ENCODE measurements at regions not wholly inside any gene's neighbourhood (a gene's known extent, or its start where the extent isn't known, plus 50 kb on each side); places are given as distances from the start of the nearest gene placed in this dataset.
A peak's percentile ranks its signal among the peaks of the same experiment; 100 is the strongest.

DNA sequence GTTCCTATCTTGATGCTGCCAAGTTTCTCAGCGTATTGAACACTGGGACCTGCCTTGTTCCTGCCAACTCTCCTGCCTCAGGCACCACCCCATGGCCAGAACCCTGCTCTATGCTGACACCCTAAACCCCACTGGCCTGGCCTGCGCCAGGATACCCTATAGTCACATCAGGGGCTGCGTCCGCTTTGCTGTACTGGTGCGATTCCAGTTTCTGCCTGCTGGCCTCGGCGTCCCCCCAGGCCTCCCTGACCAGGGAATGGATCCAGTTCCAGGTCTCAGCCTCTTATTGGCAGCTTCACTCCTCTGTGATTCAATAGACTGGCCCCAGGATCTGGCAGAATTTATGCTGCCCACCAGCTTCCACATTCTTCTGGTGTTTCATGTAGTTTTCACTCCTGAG, 55.0 kb downstream of the GPR6 start:
- DNase-seq (ENCODE audit: low read depth in 3 of 3): no peak

DNA sequence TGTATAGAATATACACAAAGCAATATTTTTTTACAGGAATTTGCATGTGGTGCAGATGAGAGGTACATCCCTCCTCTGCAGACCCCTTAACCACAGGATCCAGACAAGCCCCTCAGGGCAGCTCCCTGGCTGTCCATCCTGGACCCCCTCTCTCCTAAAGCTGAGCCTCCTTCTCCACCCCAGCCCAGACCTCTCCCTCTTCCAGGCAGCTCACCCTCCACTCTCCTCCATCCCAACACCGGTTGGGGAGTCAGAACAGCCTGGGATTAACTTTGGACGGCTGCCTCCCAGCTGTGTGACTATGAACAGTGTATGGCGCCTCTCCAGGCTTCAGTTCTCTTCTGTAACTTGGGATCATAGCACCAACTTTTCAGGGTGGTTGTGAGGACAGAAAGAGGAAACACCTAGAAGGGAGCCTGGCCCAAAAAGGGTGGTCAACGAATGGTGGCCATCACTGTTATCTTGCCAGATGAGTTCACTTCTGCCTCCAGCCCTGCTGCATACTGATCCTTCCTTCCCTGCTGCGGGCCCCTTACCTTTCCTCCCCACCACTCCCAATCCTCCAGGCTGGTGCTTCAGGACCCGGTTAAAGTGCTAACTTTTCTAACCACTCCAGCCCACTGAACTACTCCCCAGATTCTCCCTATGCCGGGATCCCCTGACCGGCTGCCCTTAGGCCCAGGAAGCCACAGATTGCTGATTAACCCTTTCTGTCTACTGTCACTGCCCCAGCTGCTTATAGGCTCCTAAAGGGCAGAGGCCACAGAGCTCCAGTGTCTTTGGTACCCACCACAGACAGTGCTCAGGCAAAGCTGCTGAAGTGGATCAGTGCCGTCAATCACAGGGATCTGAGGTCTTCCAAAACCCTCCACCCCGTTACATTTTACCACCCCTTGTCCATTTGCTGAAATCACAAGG, 55.9 kb downstream of the GPR6 start:
- DNase-seq (ENCODE audit: low read depth in 3 of 3): no peak

DNA sequence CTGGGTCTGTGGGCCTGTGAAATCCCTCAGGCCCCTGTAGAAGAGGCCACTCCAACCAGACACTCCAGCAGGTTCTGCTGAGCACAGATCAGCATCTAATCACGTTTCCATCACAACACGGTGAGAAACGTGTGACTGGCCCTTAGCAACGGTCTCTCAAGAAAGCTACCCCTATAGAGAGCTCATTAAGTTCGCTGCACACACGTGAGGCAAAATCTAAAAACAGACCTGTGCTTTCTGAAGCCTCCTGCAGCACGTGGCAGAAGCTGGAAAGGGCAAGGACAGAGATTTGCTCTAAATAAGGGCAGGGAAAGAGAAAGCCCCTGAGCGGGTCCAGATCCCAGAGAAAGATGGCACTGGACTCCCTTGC, 56.5 kb downstream of the GPR6 start:
- no peak for DNase-seq (ENCODE audit: low read depth in 3 of 3)

DNA sequence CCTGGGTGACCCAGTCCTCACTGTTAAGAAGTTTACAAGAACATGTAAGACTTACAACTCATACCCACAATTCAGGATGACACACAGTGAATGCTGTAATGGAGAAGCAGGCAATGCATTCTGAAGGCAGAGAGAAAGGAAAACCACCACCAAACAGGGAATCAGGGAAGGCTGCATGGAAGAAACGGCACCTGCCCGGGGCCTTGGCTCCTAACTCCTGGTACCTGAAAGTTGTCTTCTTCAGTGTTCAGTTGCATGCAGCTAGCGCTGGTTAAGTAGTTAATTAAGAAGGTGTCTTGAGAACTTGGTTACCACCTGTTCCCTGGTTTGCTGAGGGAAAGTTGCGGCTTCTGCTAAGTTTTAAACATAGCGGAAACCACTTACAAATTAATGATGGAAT, 57.2 kb downstream of the GPR6 start:
- no peak for DNase-seq (ENCODE audit: low read depth in 3 of 3)

DNA sequence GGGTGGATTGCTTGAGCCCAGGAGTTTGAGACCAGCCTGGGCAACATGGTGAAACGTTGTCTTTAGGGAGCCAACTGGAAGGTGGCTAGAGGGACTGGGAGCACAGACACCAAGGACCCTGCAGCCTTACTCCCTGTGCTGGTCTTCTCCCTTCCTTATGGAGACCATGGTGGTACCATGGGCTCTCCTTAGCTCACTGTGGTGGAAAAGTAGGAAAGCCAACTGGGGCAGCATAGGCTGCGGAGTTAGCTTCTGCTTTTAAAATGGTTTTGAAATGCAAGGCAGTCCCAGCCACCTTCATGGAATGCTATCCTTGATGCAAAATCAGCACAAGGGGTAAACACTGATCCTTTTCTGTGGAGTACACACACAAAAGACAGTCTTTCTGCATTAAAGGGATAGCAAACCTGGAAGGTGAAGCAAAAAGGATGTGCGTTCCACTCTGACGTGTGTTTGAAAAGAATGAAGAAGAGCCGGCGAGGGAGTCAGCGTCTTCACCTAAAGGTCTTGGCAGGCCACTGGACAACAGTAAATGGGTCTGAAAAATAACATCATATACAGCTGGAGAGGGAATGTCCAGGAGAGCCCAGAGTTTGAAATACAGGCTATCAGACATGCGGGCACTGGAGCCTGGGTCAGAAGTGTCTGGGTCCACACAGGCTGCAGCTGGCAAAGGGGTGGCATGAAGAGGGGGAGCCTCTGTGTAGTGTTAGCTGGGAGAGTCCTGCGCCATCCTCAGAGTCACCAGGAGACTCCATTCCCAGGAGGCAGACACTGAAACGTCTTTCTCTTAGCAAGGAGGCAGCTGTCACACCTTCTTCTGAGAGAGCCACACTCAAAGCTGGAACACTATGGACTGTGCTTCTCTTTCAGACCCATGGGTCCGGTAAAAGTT, 58.5 kb downstream of the GPR6 start:
- DNase-seq (ENCODE audit: low read depth in 3 of 3): no peak

DNA sequence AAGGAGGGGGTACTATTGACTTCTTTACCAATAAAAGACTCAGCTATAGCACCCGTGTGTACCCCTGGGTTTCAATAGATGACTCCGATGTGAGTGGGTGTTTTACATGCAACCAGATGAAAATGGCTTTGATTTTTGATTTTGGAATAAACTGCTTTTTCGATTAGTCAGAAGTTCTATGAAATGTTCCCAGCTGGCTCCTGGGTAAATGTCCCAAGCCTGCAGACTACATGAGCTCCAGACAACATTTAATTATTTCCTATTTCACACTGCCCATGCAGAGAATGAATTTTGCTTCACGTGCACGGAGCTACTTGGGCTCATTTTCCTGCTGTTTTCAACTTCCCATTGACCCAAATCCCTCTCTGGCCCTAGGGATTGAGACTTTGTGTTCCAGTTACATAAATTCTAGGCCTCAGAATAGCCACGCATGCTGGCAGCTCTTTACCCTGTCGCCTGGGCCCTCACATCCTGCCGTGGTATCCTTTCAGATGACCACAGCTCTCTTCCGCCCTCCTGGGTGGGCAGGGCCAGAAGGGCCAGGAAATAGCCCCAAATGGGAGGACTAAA, 59.7 kb downstream of the GPR6 start:
- DNase-seq (ENCODE audit: low read depth in 3 of 3): no peak

DNA sequence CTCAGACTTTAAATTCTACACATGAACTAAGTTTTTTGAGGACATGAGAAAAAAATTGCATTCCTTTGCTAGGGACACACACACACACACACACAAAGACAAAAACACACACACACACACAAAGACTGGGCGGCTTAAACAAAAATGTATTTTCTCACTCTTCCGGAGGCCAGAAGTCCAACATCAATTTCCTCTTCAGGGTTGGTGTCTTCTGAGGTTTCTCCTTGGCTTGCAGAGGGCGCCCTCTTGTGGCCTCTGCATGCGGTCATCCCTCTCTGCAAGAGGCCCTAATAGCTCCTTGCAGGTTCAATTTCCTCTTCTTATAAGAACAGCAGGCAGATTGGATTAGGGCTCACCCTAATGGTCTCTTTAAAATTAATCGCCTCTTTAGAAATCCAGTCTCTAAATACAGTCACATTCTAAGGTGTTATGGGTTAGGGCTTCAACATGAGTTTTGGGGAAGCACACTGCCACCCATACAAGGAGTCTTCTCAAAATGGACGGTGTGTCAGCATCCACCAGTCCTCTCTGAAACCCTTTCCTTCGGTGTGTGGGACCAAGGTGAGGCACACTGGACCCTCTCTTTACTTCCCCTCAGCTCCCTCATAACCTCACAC, 61.4 kb downstream of the GPR6 start:
- DNase-seq (ENCODE audit: low read depth in 3 of 3): peak; percentile 67 to 74 (median 70)

DNA sequence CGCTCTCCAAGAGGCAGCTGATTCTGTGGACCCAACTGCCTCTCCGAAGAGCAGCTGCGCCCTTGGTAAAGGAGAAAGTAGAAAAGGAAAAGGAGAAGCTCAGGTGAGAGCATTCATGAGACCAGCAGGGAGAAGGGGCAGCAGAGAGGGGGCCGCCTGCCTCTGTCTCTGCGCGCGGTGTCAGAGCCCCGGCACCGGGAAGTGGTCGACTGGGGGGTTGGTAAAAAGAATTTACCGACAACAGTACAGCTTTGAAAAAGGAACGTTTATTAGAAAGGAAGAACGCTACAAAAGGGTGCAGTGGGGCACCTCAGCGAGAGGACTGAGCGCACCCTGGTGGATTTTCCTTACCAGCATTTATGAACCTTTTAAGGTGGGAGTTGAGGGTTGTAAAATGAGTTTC, 61.9 kb downstream of the GPR6 start:
- peak in 2 of 3 donors; percentile 8 to 23 for DNase-seq (ENCODE audit: low read depth in 3 of 3)

DNA sequence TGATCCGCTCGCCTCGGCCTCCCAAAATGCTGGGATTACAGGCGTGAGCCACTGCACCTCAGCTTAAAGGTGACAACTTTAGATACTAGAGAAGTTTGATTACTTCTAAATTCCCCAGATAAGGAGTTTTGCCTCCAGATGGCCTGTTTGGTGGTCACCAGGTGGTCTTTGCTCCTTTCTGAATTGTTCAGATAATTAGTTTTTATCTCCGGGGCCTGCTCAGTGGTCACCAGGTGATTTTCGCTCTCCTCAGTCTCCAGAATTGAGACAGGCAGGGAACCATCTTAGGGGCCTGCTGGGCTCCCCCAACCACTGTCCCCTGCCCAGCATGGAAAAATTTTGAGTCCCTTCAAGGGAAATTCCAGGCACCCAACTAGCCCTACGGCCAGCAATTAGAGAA, 62.6 kb downstream of the GPR6 start:
- DNase-seq (ENCODE audit: low read depth in 3 of 3): no peak

DNA sequence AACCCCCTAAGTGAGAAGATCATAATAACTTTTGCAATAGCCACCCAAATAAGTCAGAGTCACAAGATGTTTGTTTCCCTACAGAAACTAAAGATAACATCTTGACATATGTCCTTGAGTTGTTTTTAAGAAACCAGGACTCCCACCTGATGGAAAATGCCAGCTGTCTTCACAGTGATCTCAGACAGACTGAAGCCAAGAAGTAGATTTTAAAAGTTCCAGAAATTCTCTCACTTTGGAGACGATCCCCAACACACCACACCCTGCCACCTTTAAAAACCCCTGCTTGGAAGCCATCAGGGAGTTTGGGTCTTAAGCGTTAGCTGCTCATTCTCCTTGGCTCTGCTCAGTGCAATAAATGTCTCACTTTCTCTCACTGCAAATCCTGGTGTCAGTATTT, 63.0 kb downstream of the GPR6 start:
- DNase-seq (ENCODE audit: low read depth in 3 of 3): no peak

DNA sequence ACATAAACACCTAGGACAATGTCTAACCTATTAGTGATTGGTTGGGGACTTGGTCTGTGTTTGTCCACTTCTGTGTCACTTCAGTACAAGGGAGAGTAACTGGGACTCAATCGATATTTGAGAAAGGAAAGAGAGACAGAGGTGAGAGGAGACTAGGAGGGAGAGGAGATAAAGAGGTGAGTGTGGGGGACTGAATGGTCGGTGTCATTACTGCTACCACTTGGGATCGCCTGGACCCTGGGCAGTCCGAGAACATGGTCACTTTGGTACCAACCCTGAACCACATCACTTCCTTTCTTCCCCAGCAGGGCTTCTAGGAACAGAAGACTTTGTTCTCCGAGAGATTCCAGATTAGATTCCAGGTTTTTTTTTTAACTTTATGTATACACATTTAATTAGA, 63.7 kb downstream of the GPR6 start:
- no peak for DNase-seq (ENCODE audit: low read depth in 3 of 3)

DNA sequence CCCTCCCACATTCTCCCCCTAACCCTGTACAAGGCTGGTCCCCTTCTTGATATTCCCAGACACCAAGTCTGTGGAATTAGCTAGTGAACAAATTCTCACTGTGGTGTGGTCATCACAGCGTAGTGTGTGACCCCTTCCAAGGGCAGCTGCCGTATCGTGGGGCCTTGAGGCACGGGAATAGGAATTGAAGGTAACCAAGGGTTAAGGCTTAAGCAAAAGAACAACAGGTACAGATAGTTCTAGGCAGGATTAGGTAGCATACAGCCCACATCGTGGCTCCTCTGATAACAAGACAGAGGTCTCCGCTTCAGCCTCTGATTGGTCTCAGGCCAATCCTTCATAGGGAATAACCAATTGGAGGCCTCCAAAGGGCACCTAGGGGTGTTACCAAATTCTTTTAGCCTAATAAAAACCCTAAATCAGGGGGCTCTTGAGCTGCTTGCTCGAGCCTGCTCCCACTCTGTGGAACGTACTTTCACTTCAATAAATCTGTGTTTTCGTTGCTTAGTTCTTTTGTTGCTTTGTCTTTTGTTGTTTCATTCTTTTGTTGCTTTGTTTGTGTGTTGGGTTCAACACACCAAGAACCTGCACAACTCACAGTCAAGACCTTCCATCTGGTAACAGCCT, 64.7 kb downstream of the GPR6 start:
- DNase-seq (ENCODE audit: low read depth in 3 of 3): no peak

DNA sequence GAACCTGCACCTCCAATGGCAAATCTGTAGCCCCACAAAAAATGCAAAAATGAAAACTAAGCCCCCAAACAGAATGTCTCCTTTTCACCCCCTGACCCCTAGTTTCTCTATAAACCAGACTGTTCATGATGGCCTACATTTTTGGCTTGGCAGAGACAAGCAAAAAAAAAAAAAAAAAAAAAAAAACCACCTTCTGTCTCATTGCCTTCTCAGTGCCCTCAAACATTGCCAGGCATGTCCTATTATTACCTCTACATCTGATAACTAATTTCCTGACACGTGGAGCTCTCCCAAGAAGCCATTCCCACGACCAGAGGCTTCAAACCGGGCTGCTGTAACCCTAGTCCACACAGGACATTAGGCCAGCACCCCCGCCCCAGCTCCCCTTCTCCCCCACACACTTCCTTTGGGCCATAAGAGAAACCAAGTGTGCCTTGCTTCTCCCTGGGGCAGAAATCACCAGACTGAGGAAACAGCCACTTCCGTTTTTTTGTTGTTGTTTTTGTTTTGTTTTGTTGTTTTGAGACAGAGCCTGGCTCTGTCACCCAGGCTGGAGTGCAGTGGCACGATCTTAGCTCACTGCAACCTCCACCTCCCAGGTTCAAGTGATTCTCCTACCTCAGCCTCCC, 65.4 kb downstream of the GPR6 start:
- no peak for DNase-seq (ENCODE audit: low read depth in 3 of 3)

DNA sequence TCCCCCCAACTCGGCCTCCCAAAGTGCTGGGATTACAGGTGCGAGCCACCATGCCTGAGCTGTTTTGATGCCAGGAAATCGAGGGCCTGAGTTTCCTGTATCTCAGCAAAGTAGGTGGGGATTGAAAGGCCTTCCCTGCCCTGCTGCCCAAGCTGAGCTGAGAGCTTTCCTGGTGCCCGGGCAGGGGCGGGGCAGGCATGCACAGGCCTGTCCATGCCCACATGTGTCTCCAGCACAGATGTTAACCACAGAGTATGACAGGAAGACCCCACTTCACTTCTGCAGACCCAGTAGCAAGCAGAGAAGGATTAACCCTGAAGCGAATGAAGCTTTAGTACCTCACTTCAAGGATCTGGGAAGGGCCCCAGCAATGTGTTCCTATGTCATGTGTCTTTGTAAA, 66.0 kb downstream of the GPR6 start:
- DNase-seq (ENCODE audit: low read depth in 3 of 3): no peak

DNA sequence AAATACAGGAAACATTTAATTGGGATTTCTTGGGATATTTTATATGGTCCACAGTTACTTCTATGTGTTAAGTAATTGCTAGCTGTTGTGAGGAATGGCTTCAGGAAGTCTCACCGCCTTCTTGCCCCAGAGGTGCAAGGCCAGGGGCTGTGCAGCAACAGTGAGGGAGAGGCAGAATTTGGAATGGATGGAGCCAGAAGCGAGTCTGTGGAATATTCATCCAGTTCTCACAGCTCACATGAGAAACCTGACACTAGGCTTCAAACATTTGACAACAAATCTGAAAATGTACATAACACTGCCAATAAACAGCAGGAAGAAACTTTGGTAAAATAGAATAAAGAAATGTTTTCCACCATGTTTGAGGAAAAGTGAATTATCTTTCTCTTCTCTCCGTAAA, 66.5 kb downstream of the GPR6 start:
- no peak for DNase-seq (ENCODE audit: low read depth in 3 of 3)

DNA sequence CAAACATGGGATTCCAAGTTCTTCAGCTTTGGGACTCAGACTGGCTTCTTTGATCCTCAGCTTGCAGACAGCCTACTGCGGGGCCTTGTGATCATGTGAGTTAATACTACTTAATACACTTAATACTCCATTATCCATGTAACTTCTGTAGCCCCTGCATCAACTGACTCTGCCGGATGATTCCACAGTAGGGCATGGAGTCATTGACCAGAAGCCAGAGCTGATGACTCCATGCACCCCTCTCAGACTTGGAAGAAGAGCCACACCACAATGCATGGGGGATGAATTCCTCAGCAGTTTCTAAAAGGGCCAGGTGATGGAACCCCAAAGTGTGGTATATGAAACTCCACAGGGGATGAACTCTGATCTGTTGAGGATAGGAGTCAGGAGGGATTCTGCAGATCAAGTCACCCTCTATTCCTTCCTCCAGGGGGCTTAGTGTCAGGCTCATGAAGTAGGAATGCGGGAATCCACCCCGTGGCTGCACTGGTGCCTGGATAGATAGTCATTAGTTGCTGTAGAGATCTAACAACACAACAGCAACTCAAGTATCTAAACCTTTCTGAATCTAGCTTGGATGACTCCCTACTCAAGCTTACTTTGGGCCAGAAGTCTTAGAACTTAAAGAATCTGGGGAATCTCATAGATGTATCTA, 70.2 kb downstream of the GPR6 start:
- DNase-seq (ENCODE audit: low read depth in 3 of 3): no peak

DNA sequence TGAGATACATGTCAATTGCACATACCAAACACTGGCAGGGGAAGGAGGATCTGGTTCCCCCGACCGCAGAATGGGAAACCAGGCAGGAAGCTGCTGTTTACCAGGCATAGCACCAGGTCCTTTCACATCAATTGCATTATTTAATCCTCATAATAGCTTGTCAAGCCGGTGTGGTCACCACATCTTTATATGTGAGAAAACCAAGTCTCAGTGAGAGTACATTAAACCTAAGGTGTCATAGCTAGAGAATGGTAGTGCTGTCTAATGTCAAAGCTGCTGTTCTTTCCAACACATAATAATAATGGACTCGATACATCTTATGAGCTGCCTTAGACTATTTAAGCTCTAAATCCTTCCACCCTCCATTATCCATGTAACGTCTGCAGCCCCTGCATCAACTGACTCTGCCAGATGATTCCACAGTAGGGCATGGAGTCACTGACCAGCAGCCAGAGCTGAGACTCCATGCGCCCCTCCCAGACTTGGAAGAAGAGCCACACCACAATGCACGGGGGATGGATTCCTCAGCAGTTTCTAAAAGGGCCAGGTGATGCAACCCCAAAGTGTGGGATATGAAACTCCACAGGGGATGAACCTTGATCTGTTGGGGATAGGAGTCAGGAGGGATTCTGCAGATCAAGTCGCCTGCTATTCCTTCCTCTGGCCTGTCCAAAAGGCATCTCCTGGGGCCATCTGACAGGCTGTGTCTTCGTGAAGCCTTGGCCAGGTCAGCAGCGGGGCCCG, 71.8 kb downstream of the GPR6 start:
- DNase-seq (ENCODE audit: low read depth in 3 of 3): no peak
